Tibial nerve (tissue), 4 donors: ENCODE measurements at regions not wholly inside any gene's neighbourhood (a gene's known extent, or its start where the extent isn't known, plus 50 kb on each side); places are given as distances from the start of the nearest gene placed in this dataset.

Source experiments
- DNase-seq, 2 donors: peaks; one replicate each; pipeline ENCODE4 v3.0.0-alpha.2; 2019; ENCODE audit warnings: low spot score in 2 of 2
- H3K27ac ChIP-seq, 4 donors: fragments of 200-600 bp; sonication (generic) in 3 of 4; one replicate each; pipeline ENCODE4 v1.5.1; 2017 to 2019; ENCODE audit warnings: mild to moderate bottlenecking in 1 of 4
- H3K27me3 ChIP-seq, 2 donors: fragments of 200-600 bp; sonication (generic) in 1 of 2; one replicate each; pipeline versions ENCODE4 v1.5.1 to v1.6.0; 2017 to 2019
- H3K36me3 ChIP-seq, 3 donors: fragments of 200-600 bp; sonication (generic); one replicate each; pipeline ENCODE4 v1.5.1; 2018 to 2019
- H3K4me1 ChIP-seq, 4 donors: fragments of 200-600 bp; sonication (generic) in 3 of 4; one replicate each; pipeline ENCODE4 v1.5.1; 2017 to 2019
- H3K4me3 ChIP-seq, 4 donors: fragments of 200-600 bp; sonication (generic) in 3 of 4; one replicate each; pipeline ENCODE4 v1.5.1; 2017 to 2019; ENCODE audit warnings: mild to moderate bottlenecking in 1 of 4, moderate library complexity in 1 of 4
- H3K9me3 ChIP-seq, 4 donors: fragments of 200-600 bp; sonication (generic) in 3 of 4; one replicate each; pipeline ENCODE4 v1.5.1; 2017 to 2019
- EP300 ChIP-seq, 2 donors: sonication (generic); formaldehyde crosslinking; IDR thresholded peaks; one replicate each; pipeline ENCODE4 v1.6.1; 2017; ENCODE audit warnings: antibody characterized with exemption in 2 of 2, mild to moderate bottlenecking in 1 of 2
- POLR2A ChIP-seq, 2 donors: fragments of 450-650 bp; IDR thresholded peaks; one replicate each; pipeline ENCODE4 v1.6.1; 2017; ENCODE audit warnings: antibody characterized with exemption in 2 of 2, mild to moderate bottlenecking in 2 of 2, moderate library complexity in 2 of 2
- WGBS, 2 donors: methylation state at CpG; one replicate each; pipeline ENCODE4 v1.1.5; 2018; 5-methylcytosine and 5-hydroxymethylcytosine counted together
- TF ChIP-seq, protein P1 (sequence below), 5 experiments: fragments of 200-600 bp in 3 of 5; fragments of 450-650 bp in 2 of 5; sonication (generic) in 3 of 5; IDR thresholded peaks; one replicate each; pipeline ENCODE4 v1.5.1; 2016 to 2019; ENCODE audit warnings: antibody characterized with exemption in 5 of 5, mild to moderate bottlenecking in 3 of 5, moderate library complexity in 2 of 5

DNA sequence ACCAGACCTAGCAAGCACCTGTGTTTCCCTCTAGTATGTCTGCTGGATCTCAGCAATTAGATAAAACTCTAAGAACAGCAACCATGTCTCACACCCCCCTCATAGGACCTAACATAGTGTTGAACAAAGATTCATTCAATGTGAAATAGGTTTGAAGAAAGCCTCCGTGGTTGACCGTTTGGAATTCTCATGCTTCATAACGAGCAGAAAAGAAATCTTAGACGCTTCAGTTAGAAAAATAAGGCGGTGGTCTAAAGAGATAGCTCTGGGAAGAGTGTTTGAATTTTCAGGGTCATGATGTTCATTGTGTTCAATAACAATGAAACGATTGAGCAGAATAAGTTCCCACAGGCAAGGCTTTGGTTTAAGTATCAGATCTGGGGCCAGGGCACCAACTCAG is 332.9 kb downstream of the COG6 start:
- no peak for DNase-seq
- no peak overlapping the region for H3K27ac ChIP-seq
- no peaks in the 10 kb centered on the region for H3K27me3 ChIP-seq
- H3K9me3 ChIP-seq, result no peaks in the 10 kb centered on the region
- H3K4me3 ChIP-seq, result no peak overlapping the region
- H3K36me3 ChIP-seq, result no peaks in the 10 kb centered on the region
- WGBS, 2 donors, result 39 to 40% methylated on average over 6 of the region's 6 CpGs
- H3K4me1 ChIP-seq, result no peaks in the 10 kb centered on the region
- no peak for TF ChIP-seq EP300 (IDR thresholded peaks at IDR 0.05)
- no peak for TF ChIP-seq POLR2A (IDR thresholded peaks at IDR 0.05)
- TF ChIP-seq, protein P1, sequence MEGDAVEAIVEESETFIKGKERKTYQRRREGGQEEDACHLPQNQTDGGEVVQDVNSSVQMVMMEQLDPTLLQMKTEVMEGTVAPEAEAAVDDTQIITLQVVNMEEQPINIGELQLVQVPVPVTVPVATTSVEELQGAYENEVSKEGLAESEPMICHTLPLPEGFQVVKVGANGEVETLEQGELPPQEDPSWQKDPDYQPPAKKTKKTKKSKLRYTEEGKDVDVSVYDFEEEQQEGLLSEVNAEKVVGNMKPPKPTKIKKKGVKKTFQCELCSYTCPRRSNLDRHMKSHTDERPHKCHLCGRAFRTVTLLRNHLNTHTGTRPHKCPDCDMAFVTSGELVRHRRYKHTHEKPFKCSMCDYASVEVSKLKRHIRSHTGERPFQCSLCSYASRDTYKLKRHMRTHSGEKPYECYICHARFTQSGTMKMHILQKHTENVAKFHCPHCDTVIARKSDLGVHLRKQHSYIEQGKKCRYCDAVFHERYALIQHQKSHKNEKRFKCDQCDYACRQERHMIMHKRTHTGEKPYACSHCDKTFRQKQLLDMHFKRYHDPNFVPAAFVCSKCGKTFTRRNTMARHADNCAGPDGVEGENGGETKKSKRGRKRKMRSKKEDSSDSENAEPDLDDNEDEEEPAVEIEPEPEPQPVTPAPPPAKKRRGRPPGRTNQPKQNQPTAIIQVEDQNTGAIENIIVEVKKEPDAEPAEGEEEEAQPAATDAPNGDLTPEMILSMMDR (IDR thresholded peaks at IDR 0.05), result no peak

DNA sequence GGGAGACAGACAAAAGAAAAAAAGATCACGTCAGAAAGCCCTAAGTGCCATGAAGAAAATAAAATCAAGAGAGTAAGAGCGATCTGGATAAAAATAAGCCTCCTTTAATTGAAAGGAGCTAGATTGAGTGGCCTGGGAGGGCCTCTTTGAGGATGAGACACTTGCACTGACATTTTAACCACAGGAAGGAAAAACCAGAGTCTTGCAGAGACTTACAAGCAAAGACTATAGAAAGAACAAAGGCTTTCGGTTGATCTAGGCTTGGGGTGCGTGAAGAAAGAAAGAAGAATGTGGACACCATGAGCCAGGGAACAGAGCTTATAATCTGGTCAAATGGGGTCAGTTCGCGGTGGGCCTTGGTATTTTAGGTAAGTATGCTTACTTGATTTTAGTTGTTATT is 342.7 kb downstream of the COG6 start:
- Histone ChIP-seq H3K36me3 (no peaks in the 10 kb centered on the region), H3K4me1 (no peaks in the 10 kb centered on the region), H3K27ac (no peak overlapping the region), H3K4me3 (no peak overlapping the region), H3K9me3 (no peaks in the 10 kb centered on the region), H3K27me3 (no peaks in the 10 kb centered on the region)
- TF ChIP-seq EP300 (IDR thresholded peaks at IDR 0.05), result no peak
- TF ChIP-seq POLR2A (IDR thresholded peaks at IDR 0.05), result no peak
- TF ChIP-seq, protein P1 (IDR thresholded peaks at IDR 0.05), result no peak
- WGBS, 2 donors, result 86% methylated on average over 6 of the region's 6 CpGs
- DNase-seq, result no peak

DNA sequence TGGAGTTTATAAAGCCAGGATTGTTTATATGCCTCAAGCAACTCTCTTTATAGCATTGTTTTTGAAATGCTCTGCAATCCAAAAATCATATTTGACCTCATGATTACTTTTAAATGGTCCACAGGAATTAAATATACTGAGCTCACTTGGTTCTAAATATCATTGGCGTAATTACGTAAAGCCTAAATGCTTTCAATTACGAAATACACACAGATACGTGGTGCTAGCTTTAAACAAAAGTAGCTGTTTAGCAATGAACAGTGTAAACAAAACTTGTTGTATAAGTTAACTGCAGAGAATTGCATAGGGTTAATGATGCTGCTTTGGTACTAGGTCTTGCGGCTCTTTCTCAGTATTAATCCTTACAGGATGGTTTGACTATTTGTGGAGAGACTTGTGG is 346.6 kb downstream of the COG6 start:
- no peak overlapping the region for H3K27ac ChIP-seq
- no peaks in the 10 kb centered on the region for H3K4me1 ChIP-seq
- 71 to 72% methylated on average over 5 of the region's 5 CpGs for WGBS, 2 donors
- no peaks in the 10 kb centered on the region for H3K36me3 ChIP-seq
- no peak for DNase-seq
- H3K27me3 ChIP-seq, result no peaks in the 10 kb centered on the region
- TF ChIP-seq, protein P1 (IDR thresholded peaks at IDR 0.05), result no peak
- no peak for TF ChIP-seq POLR2A (IDR thresholded peaks at IDR 0.05)
- TF ChIP-seq EP300 (IDR thresholded peaks at IDR 0.05), result no peak
- no peak overlapping the region for H3K4me3 ChIP-seq
- no peaks in the 10 kb centered on the region for H3K9me3 ChIP-seq

DNA sequence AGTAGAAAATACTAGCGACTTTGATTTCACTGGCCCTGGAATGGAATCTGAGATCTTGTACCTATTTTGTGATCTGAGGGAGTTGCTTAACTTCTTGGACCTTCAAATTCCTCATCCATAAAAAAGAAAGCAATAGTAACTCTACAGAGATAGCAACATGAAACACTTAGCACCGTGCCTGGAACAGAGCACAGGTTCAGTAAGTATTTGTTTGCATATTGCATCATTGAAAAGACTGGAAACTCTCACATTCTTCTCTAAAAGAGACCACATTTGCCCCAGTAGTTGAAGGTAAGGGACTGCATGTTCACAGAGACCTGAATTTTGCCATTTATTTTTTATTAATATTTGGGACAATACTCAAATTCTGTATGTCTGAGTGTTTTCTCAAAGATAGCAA is 358.1 kb downstream of the COG6 start:
- H3K9me3 ChIP-seq, result no peaks in the 10 kb centered on the region
- DNase-seq, result no peak
- H3K27me3 ChIP-seq, result no peaks in the 10 kb centered on the region
- no peak overlapping the region for H3K27ac ChIP-seq
- WGBS, 2 donors, result 83 to 87% methylated on average over 2 of the region's 2 CpGs
- no peak overlapping the region for H3K4me3 ChIP-seq
- H3K36me3 ChIP-seq, result no peaks in the 10 kb centered on the region
- peaks cover 0 to 9% (median 0%) of the 10 kb centered on the region in 4 donors for H3K4me1 ChIP-seq
- TF ChIP-seq, protein P1 (IDR thresholded peaks at IDR 0.05), result no peak
- TF ChIP-seq EP300 (IDR thresholded peaks at IDR 0.05) (no peak), POLR2A (IDR thresholded peaks at IDR 0.05) (no peak)

DNA sequence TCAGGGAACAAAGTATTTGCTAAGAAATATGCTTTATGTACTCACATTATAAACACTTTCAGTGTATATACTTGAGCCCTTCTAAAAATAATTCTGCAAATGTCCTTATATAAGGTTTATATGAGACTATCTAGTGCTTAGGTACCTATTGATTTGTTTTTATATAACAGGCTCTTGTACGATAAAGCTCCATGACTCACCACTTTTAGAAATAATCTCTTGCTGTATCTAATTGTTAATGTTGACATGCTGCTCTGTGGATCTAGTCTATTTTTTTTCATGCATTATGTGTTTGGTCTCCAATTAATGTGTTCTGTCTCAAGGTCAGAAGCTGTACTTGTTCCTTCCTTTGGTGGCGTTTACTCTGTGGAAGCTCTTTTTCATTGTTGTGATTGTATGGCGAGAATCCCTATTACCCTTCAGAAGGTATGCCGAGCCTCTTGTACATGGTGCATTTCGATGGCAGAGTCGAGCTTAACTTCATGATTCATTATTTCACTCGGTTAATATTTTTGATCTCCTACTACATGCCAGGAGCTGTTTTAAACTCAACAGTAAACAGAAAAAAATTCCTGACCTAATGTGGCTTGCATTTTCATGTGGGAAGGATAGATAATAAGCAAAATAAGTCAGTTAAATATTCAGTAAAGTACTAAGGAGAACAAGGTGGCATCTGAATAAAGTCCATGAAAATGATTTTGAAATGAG is 361.6 kb downstream of the COG6 start:
- Histone ChIP-seq H3K27ac (peak overlapping the region in 1 of 4 donors; percentile 23), H3K4me1 (peaks cover 0 to 9% (median 0%) of the 10 kb centered on the region in 4 donors), H3K27me3 (no peaks in the 10 kb centered on the region), H3K4me3 (no peak overlapping the region), H3K36me3 (no peaks in the 10 kb centered on the region), H3K9me3 (no peaks in the 10 kb centered on the region)
- TF ChIP-seq, protein P1 (IDR thresholded peaks at IDR 0.05), result no peak
- no peak for TF ChIP-seq EP300 (IDR thresholded peaks at IDR 0.05)
- TF ChIP-seq POLR2A (IDR thresholded peaks at IDR 0.05), result no peak
- 75 to 80% methylated on average over 7 of the region's 7 CpGs for WGBS, 2 donors
- DNase-seq, result no peak
